NCI-H1048 (cell line): ENCODE measurements at regions not wholly inside any gene's neighbourhood (a gene's known extent, or its start where the extent isn't known, plus 50 kb on each side); places are given as distances from the start of the nearest gene placed in this dataset.

ENCODE experiments used
- DNase-seq: peaks from one replicate; lab custom pipeline; 2025; lab: John Stamatoyannopoulos, UW

DNA sequence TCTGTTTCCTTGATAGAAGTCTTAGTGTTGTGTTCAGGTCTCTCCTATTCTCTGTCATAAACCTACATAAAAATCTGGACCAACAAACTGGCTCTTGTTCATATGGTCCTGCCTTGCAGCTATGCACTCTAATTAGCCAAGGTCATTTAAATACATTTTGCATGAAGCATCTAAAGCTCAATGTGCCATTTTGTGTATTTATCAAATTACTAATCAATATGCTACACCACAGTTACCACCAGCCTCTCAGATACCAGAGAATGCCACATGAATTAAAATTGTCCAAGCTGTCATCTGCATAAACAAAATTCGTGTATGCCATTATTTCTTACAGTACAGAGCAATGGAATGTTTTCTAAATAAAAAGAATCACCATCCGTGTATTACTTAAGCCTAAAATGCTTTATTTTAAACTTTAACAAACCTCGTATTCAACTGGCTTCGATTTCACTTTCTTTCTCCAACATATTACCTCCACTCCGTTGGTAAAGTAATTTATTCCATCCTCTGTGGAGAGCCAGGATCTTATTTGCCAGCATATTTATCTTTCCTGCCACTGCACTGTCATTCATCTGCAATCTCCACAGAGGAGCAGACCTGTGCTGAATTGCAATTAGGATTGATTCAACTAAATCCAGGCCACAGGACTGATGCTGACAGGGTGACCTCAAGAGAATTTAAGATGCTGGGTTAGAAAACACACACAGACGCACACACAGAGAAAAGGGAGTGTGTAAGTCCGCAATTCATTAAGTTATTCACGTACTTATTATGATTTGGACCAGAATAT, 284.1 kb upstream of the FOXG1 start:
- no peak for DNase-seq

DNA sequence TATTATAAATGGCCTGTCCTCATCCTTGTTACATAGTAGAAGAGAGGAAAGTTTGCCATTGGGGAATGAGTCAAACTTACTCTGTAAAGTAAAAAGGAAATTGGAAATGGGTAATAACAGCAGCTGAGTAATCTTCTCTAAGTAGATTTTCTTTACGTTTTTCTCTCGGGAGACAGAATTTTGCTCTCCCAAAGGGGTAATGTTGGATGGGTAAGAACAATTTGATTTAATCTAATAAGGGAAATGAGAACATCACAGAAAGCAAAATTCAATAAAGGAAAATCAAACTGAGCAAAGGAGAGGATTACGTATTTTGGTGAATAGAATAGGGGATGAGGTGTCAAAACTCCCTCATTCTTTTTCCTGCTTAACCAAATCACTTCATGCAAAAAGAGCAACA, 283.1 kb upstream of the FOXG1 start:
- no peak for DNase-seq

DNA sequence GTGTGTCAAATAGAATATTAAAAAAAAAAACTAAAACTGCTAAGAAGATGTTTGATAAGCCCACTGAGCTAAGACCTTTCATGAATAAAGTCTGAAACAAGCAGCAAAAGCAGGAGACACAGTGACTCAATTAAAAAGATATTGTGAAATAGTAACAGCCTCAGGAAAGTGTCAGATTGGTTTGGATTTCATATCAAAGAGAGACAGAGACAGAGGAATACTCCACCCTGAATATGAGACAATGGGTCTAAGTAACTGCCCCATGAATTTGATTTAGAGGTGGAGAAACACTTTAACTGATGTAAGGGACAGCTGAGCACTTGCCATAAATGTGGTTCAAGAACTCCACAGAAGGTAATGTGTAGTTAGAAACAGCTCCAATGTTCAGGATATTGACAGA, 277.9 kb upstream of the FOXG1 start:
- no peak for DNase-seq

DNA sequence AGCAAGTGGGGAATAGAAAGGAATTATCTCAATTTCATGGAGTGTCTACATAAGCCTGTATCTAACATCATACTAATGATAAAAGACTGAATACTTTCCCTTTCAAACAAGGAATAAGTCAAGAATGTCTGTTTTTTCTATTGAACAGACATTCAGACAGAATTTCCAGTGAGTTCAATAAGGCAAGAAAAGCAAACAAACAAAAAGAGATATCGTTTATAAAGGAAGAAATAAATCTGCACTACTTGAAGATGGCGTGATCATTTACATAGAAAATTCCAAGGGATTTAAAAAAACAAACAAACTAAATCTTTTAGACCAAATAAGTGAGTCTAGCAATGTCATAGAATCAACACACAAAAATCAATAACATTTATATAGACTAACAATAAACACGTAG, 273.1 kb upstream of the FOXG1 start:
- no peak for DNase-seq

DNA sequence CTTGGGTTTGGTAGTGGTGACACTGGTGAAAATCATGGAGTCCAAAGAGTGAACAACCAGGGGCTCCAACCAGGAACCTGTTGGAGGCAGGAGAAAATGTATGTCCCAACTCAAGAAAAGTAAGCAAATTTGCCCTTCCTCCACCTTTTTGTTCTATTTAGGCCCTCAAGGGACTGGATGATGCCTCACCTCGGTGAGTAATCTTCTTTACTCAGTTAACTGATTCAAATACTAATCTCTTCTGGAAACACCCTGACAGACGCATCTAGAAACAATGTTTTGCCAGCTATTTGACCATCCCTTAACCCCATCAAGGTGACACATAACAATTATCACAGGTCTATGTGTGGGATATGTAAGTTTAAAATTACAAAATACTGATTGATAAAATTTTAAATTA, 272.4 kb upstream of the FOXG1 start:
- DNase-seq, result no peak

DNA sequence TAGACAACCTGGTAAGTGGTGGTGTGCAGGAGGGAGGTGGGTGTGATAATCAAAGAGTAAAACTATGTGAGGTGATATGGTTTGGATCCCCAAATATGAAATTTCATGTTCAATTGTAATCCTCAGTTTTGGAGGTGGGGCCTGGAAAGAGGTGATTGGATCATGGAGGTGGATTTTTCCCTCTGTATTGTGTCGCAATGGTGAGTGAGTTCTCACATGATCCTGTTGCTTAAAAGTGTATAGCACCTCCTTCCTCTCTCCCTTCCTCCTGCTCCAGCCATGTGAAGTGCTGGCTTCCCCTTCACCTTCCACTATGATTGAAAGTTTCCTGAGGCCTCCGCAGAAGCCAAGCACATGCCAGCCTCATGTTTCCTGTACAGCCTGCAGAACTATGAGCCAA, 270.2 kb upstream of the FOXG1 start:
- no peak for DNase-seq

DNA sequence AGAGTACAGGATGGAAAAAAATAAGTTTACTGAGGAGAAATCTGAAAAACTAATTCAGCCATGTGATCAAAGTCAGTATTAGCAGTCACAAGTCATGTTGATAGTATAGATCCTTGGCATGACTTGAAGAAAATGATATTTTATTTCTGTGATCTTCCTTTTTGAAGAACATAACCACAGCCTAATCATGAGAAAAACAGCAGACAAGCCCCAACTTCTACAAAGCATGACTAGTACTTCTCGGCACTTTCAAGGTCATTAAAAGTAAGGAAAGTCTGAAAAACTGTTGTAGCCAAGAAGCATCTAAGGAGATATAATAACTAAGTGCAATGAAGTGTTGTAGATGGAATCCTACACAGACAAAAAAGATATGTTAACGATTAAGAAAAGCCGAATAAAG, 264.1 kb upstream of the FOXG1 start:
- no peak for DNase-seq

DNA sequence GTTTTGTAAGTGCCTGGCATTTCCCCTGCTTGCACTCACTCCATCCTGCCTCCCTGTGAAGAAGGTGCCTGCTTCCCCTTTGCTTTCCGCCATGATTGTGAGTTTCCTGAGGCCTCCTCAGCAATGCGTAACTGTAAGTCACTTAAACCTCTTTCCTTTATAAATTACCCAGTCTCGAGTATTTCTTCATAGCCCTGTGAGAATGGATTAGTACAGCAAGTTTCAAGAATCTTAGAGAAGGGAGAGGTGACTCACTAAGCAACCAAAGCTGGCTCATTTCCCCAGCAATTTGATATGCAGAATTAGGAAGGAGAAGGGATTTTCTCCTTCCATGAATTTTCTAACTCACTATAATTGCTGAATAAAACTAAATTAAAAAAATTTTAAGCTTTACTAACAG, 251.0 kb upstream of the FOXG1 start:
- no peak for DNase-seq

DNA sequence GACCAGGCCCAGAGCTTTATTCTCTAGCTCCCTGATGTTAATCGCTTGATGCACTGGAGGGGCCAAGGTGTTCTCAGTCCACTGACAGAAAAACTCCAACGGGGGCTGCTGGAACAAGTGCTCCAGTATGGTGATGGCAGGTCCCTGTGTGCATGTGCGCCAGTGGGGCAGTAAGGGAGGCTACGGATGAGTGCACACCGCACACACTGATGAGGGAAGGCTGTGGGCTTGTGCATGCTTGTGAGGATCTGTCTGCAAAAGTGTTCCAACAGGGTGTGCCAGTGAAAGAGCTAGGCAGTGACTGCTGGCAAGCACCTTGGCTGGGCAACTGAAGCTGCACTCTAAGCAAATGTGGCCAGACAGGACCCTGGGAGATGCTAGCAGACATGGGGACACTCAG, 229.7 kb upstream of the FOXG1 start:
- DNase-seq, result no peak

DNA sequence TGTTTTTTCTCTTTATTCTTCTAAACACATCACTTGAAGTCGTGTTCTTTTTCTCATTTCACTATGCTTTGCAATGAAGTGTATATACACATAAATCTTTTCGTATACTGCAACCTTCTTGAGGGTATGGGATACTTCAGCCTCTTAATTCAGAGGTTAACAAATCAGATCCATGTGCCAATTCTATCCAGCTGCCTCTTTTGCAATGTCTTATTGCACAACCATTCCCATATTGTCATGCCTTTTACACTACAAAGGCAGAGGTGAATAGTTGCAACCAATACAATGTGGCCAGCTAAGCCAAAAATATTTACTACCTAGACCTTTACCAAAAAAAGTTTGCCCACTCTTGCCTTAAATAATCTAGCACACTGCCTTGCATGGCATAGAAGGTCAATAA, 224.5 kb upstream of the FOXG1 start:
- DNase-seq, result no peak

DNA sequence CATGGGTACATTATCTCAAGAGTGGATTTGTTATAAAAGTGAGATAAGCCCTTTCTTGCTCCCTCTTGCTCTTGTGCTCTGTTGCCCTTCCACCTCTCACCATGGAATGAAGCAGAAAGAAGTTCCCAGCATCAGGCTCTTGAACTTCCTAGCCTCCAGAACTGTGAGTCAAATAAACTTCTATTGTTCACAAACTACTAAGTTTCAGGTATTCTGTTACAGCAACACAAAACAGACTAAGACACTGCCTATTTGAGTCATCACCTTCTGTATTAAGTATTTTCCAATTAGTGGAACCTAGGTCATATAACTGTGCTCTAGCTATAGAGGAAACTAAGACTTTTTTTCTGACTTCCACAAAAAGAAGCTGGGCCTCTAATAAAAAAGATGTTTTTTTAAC, 201.2 kb upstream of the FOXG1 start:
- no peak for DNase-seq

DNA sequence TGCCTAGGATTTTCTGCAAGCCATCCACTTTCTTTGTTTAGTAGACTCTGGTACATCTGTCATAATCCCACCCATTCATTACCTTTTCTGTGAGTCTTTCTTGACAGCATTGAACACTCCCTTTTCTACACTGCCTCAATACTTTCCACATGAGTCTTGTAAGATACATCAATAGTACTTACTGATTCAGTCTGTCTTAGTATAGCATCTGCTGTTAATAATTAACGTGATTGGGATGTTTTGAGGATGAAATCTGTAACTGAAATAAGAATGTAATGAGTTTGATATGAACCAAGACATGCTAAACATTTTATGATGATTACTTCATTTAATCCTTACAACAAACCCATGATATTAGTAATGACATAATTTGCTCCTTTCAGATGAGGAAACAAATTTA, 196.2 kb upstream of the FOXG1 start:
- DNase-seq, result no peak

DNA sequence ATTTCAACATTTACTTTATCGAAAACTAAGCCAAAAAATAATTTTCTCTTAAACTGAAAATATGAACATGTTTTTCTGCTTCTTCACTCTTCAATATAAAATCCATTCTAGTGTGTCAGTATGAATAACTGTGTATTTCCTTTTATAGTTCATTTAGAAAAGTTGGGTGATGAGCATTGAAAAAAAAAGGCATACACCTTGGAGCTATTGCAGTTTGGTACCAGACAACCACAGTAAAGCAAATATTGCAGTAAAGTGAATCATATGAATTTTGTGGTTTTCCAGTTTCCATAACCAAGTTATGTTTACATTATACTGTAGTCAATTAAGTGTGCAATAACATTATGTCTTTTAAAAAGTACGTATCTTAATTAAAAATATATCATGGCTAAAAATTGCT, 195.0 kb upstream of the FOXG1 start:
- no peak for DNase-seq

DNA sequence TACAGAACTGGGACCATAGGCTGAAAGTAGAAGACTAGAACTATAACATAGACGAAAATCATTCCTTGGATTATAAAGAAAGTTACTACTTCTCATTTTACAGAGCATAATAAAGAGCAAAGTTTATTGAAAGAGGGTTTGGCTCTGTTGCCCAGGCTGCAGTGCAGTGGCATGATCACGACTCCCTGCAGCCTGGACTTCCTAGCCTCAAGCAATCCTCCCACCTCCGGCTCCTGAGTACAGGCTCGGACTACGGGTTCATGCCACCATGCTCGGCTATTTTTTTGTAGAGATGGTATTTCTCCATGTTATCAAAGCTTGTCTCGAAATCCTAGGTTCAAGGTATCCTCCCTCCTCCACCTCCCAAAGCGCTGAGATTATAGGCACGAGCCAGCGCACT, 190.1 kb upstream of the FOXG1 start:
- no peak for DNase-seq

DNA sequence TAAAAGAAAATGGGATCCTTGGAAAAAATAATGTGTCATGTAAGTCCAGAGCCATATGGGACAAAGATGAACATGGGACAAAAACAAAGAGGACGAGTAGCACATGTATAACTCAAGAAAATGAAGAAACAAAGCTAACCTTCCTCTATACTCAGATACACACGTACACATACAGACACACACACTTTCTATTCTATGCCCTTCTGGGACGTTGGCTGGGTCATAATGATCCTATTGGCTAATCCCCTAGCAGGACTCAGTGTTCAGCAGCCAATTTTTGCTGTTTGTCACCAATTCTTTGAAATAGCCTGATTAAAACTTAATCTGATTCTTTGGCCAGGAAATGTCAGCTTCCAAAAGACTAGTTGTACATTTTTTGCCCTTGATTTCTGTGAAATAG, 189.4 kb upstream of the FOXG1 start:
- DNase-seq, result no peak

DNA sequence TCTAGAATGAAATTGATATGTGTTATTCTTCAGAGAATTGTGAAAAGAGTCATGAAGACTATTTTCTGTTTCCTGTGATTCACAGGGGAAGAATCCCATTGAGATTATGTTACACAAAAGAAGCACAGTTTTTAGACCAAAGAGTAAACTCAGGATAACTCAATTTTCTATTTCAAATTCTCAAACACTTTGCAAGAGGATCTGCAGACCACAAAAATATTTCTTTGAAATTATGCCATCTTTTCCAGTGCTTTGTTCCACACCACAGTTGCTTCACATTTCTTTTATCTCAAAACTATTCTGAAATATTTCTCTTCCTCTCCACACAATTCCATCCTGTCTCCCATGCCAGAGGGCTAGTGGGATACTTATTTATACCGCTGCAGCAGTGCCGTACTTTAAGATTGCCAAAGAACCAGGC, 188.9 kb upstream of the FOXG1 start:
- no peak for DNase-seq

DNA sequence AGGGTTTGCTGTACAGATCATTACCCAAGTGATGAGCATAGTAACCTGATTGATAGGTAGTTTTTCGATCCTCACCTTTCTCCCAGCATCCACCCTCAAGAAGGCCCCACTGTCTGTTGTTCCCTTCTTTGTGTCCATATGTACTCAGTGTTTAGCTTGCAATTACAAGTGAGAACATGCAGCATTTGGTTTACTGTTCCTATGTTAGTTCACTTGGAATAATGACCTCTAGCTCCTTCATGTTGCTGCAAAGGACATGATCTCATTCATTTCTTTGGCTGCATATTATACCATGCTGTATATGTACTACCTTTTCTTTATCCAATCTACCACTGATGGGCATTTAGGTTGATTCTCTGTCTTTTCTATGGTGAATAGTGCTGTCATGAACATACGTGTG, 181.6 kb upstream of the FOXG1 start:
- no peak for DNase-seq

DNA sequence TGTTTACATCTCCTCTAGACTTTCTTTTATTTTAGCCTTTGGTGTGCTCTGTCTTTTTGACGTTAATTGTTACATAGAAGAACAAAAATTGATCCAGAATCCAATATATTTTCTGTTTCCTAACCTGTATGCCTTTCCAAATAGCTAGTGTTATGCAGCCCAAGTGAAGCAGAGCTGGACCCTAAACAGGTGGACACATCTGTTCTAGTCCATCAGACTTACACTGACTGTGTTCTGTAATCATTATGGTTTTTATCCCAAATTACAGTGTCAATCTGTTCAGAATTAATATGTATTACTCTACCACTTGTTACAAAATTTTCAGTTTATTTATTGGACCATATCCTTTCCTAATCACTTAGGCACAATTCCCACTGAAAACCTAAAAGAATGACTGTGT, 176.8 kb upstream of the FOXG1 start:
- DNase-seq, result no peak

DNA sequence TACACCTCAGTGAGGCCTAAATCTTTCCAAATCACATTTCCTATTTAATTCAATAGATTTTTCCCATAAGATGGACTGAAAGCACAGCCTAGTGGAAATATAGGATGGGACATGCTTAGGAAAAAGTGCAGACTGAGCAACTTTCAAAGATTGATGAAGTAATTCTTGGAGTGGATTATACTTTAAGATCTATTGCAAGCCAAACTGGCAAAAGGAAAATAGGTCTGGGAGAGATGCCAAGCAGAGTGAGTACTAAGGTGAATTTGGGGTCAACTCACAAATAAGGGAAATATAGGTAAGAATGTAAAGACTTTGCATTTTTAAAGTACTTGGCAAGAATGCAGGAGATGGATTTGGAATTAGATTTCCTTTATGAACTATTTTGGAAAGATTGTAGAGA, 170.2 kb upstream of the FOXG1 start:
- no peak for DNase-seq

DNA sequence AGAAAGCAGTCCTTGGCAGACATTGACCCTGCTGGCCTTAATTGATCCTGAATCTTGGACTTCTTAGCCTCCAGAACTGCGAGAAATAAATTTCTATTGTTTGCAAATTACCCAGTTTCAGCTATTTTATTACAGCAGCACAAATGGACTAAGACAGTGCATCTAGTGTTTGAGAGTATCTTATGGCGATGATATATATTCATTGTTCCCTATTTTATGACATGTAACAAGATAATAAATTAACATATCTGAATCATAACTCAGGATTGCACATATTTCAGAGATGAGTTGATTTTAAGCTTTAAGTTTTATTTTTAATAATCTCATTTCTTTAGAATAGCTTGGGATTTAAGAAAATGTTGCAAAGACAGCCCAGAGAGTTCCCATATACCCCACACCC, 167.4 kb upstream of the FOXG1 start:
- no peak for DNase-seq

DNA sequence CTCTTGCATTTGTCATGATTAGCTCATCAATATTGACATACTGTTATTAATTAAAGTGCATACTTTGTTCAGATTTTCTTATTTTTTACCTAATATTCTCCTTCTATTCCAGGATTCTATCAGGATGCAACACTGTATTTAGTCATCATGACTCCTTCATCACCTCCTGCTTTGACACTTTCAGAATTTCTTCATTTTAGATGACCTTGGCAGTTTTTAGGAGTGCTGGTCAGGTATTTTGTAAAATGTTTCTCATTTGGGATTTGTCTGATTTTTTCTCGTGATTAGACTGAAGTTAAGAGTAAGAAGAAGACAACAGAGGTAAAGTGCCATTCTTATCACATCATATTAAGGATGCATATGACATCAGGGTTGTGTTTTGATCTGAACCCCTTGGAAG, 167.0 kb upstream of the FOXG1 start:
- DNase-seq, result no peak

DNA sequence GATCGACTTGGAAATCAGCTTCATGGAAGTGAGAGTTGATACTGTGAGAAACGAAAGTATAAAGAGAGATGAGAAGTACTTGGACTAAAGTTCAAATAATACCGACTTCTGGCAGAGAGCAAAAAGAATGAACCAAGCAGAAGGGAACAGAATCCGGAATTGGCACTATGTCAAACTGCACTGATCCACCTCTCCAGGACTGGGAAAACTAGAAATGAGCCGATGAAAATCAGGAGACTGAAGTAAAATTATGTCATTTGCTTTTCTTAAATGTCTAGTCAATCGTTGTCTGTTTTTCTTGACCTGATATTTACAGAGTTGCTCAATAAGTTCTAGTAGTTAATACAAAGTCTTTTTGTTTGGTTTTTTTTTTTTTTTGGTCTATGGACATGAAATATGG, 163.0 kb upstream of the FOXG1 start:
- DNase-seq, result no peak

DNA sequence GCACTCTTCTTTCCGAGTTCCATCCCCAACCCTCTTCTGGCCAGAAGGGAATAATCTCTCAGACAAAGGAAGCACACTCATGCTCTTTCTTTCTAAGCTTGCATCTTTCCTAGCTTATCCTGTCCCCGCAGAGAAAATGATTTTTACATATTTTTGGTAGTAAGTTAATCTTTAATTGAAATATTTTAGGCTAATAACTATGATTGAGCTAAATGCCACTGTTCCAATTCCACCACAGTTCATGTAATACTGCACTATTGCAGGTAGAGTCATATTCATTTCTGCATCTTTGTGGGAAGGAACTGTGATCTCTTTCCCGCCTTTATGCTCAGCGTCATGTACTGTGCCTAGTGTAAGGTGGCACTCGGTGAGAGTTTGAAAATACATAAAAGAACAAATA, 158.9 kb upstream of the FOXG1 start:
- DNase-seq, result no peak

DNA sequence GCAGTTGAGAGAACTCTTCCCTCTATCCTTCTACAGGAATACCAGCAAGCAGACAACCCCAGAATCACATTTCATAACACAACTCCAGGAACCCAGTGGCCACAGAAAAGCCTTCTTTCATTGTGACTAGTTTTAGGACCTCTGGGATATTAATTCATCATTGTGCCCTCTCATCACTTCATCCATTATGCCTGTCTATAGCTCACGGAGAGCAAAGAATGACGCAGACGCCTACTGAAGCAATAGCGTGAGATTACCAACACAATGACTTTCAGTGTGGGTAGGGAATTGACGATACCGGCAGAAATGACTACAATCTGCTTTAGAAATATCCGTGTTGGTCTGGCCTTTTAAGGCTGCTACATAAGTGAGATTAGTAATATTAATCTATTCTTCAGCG, 158.1 kb upstream of the FOXG1 start:
- DNase-seq, result no peak
